Breast epithelium (tissue), 3 donors: ENCODE measurements at regions not wholly inside any gene's neighbourhood (a gene's known extent, or its start where the extent isn't known, plus 50 kb on each side); places are given as distances from the start of the nearest gene placed in this dataset.

Experiments used
- POLR2A ChIP-seq: fragments of 450-650 bp; IDR thresholded peaks from one replicate; pipeline ENCODE4 v1.6.1; 2016; ENCODE audit warnings: antibody characterized with exemption, mild to moderate bottlenecking, moderate library complexity
- POLR2AphosphoS5 ChIP-seq, 3 donors: sonication (generic); formaldehyde crosslinking; IDR thresholded peaks; one replicate each; pipeline ENCODE4 v1.6.1; 2017; ENCODE audit warnings: antibody characterized with exemption in 3 of 3
- TF ChIP-seq, protein P1 (sequence below), 3 donors: fragments of 450-650 bp; IDR thresholded peaks; one replicate each; pipeline ENCODE4 v1.5.1; 2016 to 2017; ENCODE audit warnings: antibody characterized with exemption in 3 of 3, mild to moderate bottlenecking in 3 of 3, moderate library complexity in 3 of 3

- TF ChIP-seq POLR2A (no peak), POLR2AphosphoS5 (IDR thresholded peaks at IDR 0.05) (no peak)
- TF ChIP-seq, protein P1, sequence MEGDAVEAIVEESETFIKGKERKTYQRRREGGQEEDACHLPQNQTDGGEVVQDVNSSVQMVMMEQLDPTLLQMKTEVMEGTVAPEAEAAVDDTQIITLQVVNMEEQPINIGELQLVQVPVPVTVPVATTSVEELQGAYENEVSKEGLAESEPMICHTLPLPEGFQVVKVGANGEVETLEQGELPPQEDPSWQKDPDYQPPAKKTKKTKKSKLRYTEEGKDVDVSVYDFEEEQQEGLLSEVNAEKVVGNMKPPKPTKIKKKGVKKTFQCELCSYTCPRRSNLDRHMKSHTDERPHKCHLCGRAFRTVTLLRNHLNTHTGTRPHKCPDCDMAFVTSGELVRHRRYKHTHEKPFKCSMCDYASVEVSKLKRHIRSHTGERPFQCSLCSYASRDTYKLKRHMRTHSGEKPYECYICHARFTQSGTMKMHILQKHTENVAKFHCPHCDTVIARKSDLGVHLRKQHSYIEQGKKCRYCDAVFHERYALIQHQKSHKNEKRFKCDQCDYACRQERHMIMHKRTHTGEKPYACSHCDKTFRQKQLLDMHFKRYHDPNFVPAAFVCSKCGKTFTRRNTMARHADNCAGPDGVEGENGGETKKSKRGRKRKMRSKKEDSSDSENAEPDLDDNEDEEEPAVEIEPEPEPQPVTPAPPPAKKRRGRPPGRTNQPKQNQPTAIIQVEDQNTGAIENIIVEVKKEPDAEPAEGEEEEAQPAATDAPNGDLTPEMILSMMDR (IDR thresholded peaks at IDR 0.05): no peak
These were observed 71.4 kb downstream of the COPS8 start for GRCh38 chr2:237156857-237157779.
